HepG2 (cell line): ENCODE measurements at regions not wholly inside any gene's neighbourhood (a gene's known extent, or its start where the extent isn't known, plus 50 kb on each side); places are given as distances from the start of the nearest gene placed in this dataset.

Source experiments
- ATAC-seq: fragments of 200-7000 bp; cut with Tn5 transposase; 3 replicates; pipeline ENCODE4 v1.9.1; 2020; ENCODE audit warnings: mild to moderate bottlenecking, moderate library complexity
- BruUV-seq: library from RNA; stranded (reverse); fragments of 400-500 nt; replicated peaks from 2 replicates; lab custom pipeline; 2021; lab: Mats Ljungman, UMichigan
- CTCF ChIA-PET: fragments of 300-600 bp; formaldehyde crosslinking; extraction: SDS; loops from one replicate; lab custom pipeline; 2021; ENCODE audit warnings: low total read pairs, inconsistent platforms, low intra/inter-chr PET ratio; lab: Yijun Ruan, JAX
- POLR2A ChIA-PET: fragments of 350-600 bp; sonication (Branson Sonifier 250); formaldehyde crosslinking; loops from one replicate; lab custom pipeline; 2020; ENCODE audit warnings: antibody characterized with exemption, inconsistent platforms; lab: Yijun Ruan, JAX
- DNase-seq: peaks from one replicate; pipeline ENCODE4 v3.0.0-alpha.2; 2015; ENCODE audit warnings: low spot score
- FAIRE-seq: peaks from 3 replicates; lab custom pipeline; 2011; peaks lifted over from hg19 to GRCh38; lab: Jason Lieb, UNC
- H2AFZ ChIP-seq: one replicate; pipeline ENCODE4 v1.6.1; 2011; ENCODE audit warnings: low read length, inconsistent platforms
- H3K27ac ChIP-seq: fragments of 300-600 bp; 3 replicates; pipeline ENCODE4 v1.8.0; 2011; ENCODE audit warnings: mixed run types, mild to moderate bottlenecking, mixed read lengths, low read length, inconsistent platforms; ENCODE audit not compliant: insufficient read depth; ENCODE audit errors: extremely low read length
- H3K27me3 ChIP-seq, 2 experiments: fragments of 200-600 bp in 1 of 2; 2 replicates in 1 of 2; 3 replicates in 1 of 2; pipeline versions ENCODE4 v1.6.0 to v1.8.0; 2011; ENCODE audit warnings: low read length in 2 of 2, mild to moderate bottlenecking in 2 of 2, moderate library complexity in 2 of 2, inconsistent platforms in 1 of 2; ENCODE audit not compliant: insufficient read depth in 2 of 2, control insufficient read depth in 1 of 2
- H3K36me3 ChIP-seq, 2 experiments: fragments of 200-600 bp in 1 of 2; replicated peaks in 1 of 2; 2 replicates in 1 of 2; 3 replicates in 1 of 2; pipeline versions ENCODE4 v1.5.1 to v1.8.0; 2011; ENCODE audit warnings: low read length in 2 of 2, inconsistent platforms in 1 of 2; ENCODE audit not compliant: insufficient read depth in 2 of 2, control insufficient read depth in 1 of 2
- H3K4me1 ChIP-seq: 2 replicates; pipeline ENCODE4 v1.5.1; 2012; ENCODE audit warnings: low read length, inconsistent platforms; ENCODE audit not compliant: insufficient read depth
- H3K4me2 ChIP-seq: 2 replicates; pipeline ENCODE4 v1.6.0; 2011; ENCODE audit warnings: low read depth, low read length, inconsistent platforms
- H3K4me3 ChIP-seq, 3 experiments: fragments of 200-600 bp in 1 of 3; sonication (generic), shearing (Covaris generic) in 1 of 3; replicated peaks in 1 of 3; 2 replicates each; pipeline ENCODE4 v1.5.1; 2011 to 2016; ENCODE audit warnings: low read length in 3 of 3, inconsistent platforms in 2 of 3, low read depth in 2 of 3, mild to moderate bottlenecking in 2 of 3, control low read depth in 1 of 3, mixed read lengths in 1 of 3; ENCODE audit not compliant: insufficient read depth in 1 of 3
- H3K79me2 ChIP-seq: one replicate; pipeline ENCODE4 v1.6.1; 2011; ENCODE audit warnings: low read length, inconsistent platforms; ENCODE audit not compliant: insufficient read depth
- H3K9ac ChIP-seq: 2 replicates; pipeline ENCODE4 v1.6.0; 2011; ENCODE audit warnings: mild to moderate bottlenecking, low read depth, low read length, inconsistent platforms; ENCODE audit not compliant: insufficient read depth
- H3K9me3 ChIP-seq: 2 replicates; pipeline ENCODE4 v1.5.1; 2012; ENCODE audit warnings: mild to moderate bottlenecking, low read length
- H4K20me1 ChIP-seq: 2 replicates; pipeline ENCODE4 v1.6.0; 2011; ENCODE audit warnings: inconsistent platforms, mild to moderate bottlenecking, low read length, moderate library complexity; ENCODE audit not compliant: insufficient read depth
- JARID2 ChIP-seq: sonication (generic); formaldehyde crosslinking; IDR thresholded peaks from 2 replicates; pipeline ENCODE4 v1.8.1; 2023; ENCODE audit warnings: missing genetic modification reagents, inconsistent platforms; ENCODE audit not compliant: insufficient replicate concordance
- MTF2 ChIP-seq: sonication (generic); formaldehyde crosslinking; IDR thresholded peaks from 2 replicates; pipeline ENCODE4 v1.5.0; 2020; ENCODE audit warnings: missing genetic modification reagents, borderline replicate concordance
- NFAT5 ChIP-seq: sonication (generic); formaldehyde crosslinking; IDR thresholded peaks from 2 replicates; pipeline ENCODE4 v1.4.0; 2020; ENCODE audit warnings: missing genetic modification reagents
- POLR2AphosphoS2 ChIP-seq: IDR thresholded peaks from 2 replicates; pipeline ENCODE4 v1.6.1; 2011; ENCODE audit warnings: low read depth, low read length, improper control_type of control experiment
- RXRB ChIP-seq: IDR thresholded peaks from 2 replicates; pipeline ENCODE4 v1.6.1; 2016; ENCODE audit warnings: borderline replicate concordance, missing genetic modification reagents, missing compliant biosample characterization
- ZBTB42 ChIP-seq: sonication (generic); formaldehyde crosslinking; IDR thresholded peaks from 2 replicates; pipeline ENCODE4 v1.5.0; 2020; ENCODE audit warnings: mild to moderate bottlenecking, missing genetic modification reagents
- ZMYM3 ChIP-seq: sonication (generic); formaldehyde crosslinking; IDR thresholded peaks from 2 replicates; pipeline ENCODE4 v1.5.1; 2020; ENCODE audit warnings: mild to moderate bottlenecking, missing genetic modification reagents
- ZNF816 ChIP-seq: sonication (generic); formaldehyde crosslinking; IDR thresholded peaks from 2 replicates; pipeline ENCODE4 v1.8.0; 2022; ENCODE audit warnings: missing genetic modification reagents, mild to moderate bottlenecking, borderline replicate concordance
- WGBS: methylation state at CpG from one replicate; pipeline ENCODE4 v1.1.6; 2017; ENCODE audit warnings: low lambda C conversion rate; 5-methylcytosine and 5-hydroxymethylcytosine counted together
- in situ Hi-C: cut with HindIII; loops from 2 replicates; pipeline ENCODE4 v1.10.0; 2017; ENCODE audit warnings: low pct_unique_long_range_greater_than_20kb; ENCODE audit not compliant: extremely low pct_ligation_motif_present
- intact Hi-C: fragments of 100-400 bp; cut with micrococcal nuclease; formaldehyde crosslinking; loops from one replicate; pipeline ENCODE4 v1.10.0; 2022; ENCODE audit not compliant: unreplicated experiment

DNA sequence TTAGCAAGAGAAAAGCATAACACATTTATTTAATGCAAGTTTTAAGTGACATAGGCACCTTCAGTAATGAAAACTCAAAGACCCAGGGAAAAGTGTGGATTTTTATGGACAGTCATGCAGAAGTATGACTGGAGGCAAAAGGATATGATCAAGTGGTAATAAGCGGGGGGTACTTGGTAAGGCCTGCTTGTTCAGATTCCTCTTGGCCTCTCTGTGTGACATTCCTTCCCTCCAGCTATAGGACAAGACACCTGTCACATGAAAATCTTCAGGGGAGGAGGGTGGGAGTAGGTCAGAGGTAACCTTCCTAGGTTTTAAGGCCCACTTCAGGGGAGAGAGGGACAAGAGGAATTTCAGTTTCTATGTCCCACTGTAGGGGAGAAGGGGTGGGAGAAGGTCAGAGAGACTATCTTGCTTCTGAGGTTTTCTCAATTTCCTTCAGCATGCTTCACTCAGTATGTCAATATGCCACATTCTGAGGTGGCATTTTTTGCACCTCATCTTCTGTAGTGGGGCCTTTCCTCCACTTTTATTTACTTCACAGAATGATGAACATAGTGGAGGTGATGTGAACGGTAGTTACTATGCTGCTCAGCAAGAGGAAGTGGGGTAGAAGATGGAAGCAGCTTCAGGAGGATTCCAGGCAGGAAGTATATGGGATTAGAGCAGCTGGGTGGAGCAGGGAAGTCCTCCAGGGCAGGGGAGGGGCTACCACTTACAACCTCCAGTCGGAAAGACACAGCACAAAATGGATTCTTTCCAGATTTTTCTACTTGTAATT, 73.2 kb upstream of the RFC3 start:
- no peak for FAIRE-seq
- H2AFZ ChIP-seq: no peak overlapping the region
- TF ChIP-seq RXRB (CRISPR knock-in tag): no peak
- TF ChIP-seq NFAT5: no peak
- no peak for TF ChIP-seq ZMYM3 (CRISPR knock-in tag)
- TF ChIP-seq JARID2: no peak
- no peak for TF ChIP-seq ZNF816
- no peak for TF ChIP-seq ZBTB42 (CRISPR knock-in tag)
- no peak for TF ChIP-seq POLR2AphosphoS2
- no peak for TF ChIP-seq MTF2
- 48% methylated on average over 3 of the region's 3 CpGs for WGBS
- no peaks in the 10 kb centered on the region for H3K79me2 ChIP-seq
- H3K27me3 ChIP-seq: peaks cover 0 to 8% of the 10 kb centered on the region in 2 experiments; a peak in 2 of 5 replicates
- no peak overlapping the region for H3K4me2 ChIP-seq
- no peaks in the 10 kb centered on the region for H3K36me3 ChIP-seq
- intact Hi-C loops: no loop called here
- no peak for ATAC-seq
- BruUV-seq: no TSS peak
- POLR2A ChIA-PET: no interaction called here
- no peaks in the 10 kb centered on the region for H3K4me1 ChIP-seq
- H3K27ac ChIP-seq: no peak overlapping the region
- no peak for DNase-seq
- H3K4me3 ChIP-seq: no peak overlapping the region
- no peaks in the 10 kb centered on the region for H3K9me3 ChIP-seq
- CTCF ChIA-PET: no interaction called here
- in situ Hi-C loops: no loop called here
- H4K20me1 ChIP-seq: no peaks in the 10 kb centered on the region
- H3K9ac ChIP-seq: no peak overlapping the region
